NCI-H2227 (cell line): ENCODE measurements at regions not wholly inside any gene's neighbourhood (a gene's known extent, or its start where the extent isn't known, plus 50 kb on each side); places are given as distances from the start of the nearest gene placed in this dataset.

Experiments
- DNase-seq: peaks from one replicate; lab custom pipeline; 2025; ENCODE audit not compliant: unreplicated experiment; lab: John Stamatoyannopoulos, UW

DNA sequence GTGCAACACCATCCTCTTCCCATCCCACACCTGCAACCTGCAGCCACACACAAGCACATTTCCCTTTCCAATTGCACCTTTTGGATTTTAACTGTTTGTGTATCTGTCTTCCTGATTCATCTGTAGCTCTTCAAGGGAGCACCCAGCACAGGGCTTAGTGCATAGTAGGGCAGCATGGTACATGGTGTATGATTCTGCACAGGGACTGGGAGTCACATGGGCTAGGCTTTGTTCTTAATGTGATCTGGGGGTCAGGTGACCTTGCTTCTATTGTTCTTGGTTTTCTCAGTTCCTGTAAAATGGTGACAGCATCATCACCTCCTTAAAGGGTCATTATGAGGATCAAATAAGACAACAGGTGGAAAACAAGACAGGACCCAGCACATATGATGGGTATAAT lies 419.3 kb downstream of the MATN1 start:
- no peak for DNase-seq

GRCh38 chr1:30303387-30303786 lies 420.0 kb downstream of the MATN1 start:
- DNase-seq: no peak

GRCh38 chr1:30302858-30303257 lies 420.5 kb downstream of the MATN1 start:
- peak; percentile 71 for DNase-seq

DNA sequence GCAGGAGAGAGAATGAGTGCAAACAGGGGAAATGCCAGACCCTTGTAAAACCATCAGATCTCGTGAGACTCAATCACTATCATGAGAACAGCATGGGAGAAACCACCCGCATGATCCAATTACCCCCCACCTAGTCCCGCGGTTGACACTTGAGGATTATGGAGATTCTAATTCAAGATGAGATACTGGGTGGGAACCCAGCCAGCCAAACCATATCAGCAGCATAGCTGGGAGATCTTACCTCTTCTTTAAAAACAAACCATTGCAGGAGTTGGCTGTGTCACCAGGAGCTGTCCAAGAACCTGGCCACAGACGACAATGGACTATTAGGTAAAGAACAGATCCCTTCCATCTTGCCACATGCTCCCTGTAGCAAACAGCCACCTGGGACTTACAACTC lies 422.7 kb downstream of the MATN1 start:
- DNase-seq: no peak

DNA sequence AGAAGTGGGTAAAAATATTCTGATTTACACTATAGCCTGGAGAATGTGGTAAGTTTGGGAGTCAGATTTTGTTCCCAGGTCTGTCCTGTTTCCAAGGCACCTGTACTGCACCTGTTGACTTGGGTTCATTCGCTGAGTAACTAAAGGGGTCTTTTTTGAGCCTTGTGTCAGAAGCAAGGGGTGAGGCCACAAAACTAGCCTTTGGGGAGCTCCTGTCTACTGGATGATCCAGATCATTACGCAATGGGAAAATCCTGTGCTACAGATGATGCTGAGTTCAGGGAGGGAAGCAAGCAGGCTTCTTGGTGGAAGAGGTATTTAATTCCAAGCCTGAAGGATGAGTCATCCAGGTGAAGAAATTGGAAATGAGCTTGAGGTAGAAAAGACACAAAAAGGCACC lies 424.0 kb downstream of the MATN1 start:
- no peak for DNase-seq

- DNase-seq: no peak
Measured at GRCh38 chr1:30295674-30296073, 427.7 kb downstream of the MATN1 start.

- DNase-seq: no peak
Measured at GRCh38 chr1:30295266-30295665, 428.1 kb downstream of the MATN1 start.

DNA sequence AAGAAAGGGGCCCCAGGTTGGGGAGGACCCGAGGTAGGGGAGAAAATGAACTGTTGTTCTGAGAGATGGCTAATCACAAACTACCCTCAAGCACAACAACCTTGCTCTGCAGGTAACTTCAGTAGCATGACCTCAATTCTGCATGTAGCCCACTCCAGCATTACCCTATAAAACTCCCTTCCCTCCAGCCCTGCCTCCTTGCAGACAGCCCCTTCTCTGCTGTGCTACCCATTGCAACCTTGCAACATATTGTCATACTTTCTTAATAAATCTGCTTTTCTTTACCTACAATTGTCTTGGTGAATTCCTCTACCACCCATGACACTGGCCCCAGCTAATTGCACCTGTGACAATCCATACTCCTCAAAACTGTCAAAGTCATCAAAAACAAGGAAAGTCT lies 428.9 kb downstream of the MATN1 start:
- no peak for DNase-seq

- DNase-seq: no peak
Measured at GRCh38 chr1:30292451-30292850, 430.9 kb downstream of the MATN1 start.

DNA sequence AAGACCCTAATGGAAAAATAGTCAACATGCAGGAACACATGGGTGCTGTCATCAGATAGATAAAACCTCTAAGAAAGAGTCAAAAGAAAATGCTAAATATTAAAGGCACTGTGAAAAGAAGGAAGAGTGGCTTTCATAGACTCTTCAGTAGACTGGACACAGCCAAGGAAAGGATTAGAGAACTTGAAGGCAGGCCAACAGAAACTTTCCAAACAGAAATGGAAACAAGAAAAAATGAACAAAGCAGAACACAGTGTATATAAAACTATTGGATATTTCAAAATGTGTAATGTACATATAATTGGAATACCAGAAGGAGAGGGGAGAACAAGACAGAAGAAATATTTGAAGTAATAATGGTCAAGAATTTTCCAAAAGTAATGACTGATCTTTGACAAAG lies 431.9 kb downstream of the MATN1 start:
- DNase-seq: no peak

GRCh38 chr1:30290581-30290980 lies 432.8 kb downstream of the MATN1 start:
- DNase-seq: no peak

DNA sequence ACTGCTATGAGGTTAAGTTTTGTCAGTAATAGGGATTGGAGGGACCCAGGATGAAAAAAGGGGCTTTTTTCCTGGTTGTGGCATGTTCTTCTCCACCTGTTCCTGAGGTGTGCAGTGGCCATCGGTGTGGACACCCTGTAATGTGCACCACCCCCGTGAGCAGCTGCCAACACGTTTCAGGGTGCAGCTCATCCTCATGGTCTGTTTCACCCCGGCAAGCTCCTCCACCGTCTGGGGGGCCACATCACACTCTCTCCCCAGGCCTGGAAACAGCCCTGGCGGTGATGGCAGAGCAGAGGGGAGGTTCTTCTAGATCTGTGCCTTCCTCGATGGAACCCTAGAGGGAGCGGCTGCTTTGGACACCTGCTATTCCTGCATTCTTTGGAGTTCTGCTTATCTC lies 435.4 kb downstream of the MATN1 start:
- no peak for DNase-seq

- DNase-seq: no peak
Measured at GRCh38 chr1:30286988-30287839, 436.2 kb downstream of the MATN1 start.

GRCh38 chr1:30286241-30286987 lies 437.0 kb downstream of the MATN1 start:
- DNase-seq: no peak

- no peak for DNase-seq
Measured at GRCh38 chr1:30285501-30285932, 437.9 kb downstream of the MATN1 start.

DNA sequence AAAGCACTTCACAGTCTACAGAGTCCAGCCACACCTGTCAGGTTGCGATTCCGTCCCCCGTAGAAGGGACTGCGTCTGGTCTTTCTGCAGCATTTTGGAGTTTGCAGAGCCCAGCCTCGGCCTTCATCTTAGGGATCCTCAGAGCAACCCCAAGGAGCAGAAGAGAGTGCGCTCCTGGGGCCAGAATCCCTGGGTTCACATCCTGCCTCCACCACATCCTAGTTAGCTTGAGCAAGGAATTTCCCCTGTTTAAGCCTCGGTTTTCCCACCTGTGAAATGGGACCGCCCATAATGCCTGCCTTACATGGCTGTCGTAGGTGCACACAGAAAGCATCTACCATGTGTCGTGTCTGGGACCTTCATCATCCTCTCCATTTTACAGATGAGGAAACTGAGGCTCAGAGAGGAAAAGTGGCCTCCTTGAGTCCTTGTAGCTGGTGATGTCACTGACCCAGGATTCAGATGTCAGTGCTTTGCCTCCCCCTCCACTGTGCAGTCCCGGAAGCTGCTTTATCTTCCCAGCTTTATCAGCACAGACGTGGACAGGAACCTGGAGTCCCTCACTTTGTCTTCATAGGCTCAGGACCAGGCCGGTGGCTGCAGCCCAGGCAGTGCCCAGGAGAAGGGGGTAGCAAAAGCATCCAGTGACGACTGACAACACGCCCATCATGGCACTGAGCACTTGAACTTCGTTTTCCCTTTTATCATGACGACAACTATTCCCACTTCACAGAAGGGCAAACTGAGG lies 438.5 kb downstream of the MATN1 start:
- DNase-seq: no peak

DNA sequence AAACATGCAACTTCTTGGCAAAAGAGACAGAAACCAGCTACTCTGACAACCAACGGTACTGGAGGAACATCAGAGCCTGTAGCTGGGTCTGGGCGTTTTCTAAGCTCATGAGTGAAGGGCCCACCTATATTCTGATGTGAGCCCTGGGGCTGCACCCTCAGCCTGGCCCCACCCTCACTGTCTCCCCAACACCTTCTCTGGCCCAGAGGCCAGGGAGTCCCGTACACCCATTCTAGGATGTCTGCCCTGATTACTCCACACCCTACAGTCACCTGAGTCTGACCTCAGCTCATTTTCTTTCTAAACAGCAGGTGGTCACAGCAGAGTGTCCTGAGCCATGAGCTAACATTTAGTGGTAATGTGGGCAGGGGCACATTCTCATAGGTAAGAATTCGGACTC lies 439.2 kb downstream of the MATN1 start:
- DNase-seq: no peak

DNA sequence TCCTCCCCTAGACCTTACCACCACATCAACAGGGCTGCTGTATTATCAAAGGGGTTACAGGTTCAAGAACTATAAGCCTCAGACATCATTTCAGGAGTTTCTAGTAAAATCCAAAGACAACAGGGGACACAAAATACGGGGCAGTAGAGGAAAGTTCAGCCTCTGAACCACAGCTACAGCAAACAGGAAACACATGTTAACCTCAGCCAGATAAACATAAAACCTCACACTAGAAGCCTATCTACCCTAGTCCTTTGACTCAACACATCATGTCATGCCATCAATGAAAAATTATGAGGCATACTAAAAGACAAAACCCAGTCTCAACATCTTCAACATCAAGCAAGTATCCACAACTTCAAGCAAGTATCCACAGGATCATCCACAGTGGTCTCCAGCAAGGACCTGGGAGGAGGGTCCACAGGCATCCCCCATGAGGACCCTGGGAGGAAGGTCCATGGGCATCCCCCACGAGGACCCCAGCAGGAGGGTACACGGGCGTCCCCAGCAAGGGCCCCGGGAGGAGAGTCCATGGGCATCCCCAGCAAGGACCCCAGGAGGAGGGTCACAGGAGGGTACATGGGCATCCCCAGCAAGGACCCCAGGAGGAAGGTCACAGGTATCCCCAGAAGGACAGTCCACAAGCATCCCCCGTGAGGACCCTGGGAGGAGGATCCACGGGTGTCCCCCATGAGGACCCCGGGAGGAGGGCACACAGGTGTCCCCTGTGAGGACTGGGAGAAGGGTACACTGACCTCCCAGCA lies 440.0 kb downstream of the MATN1 start:
- DNase-seq: no peak

DNA sequence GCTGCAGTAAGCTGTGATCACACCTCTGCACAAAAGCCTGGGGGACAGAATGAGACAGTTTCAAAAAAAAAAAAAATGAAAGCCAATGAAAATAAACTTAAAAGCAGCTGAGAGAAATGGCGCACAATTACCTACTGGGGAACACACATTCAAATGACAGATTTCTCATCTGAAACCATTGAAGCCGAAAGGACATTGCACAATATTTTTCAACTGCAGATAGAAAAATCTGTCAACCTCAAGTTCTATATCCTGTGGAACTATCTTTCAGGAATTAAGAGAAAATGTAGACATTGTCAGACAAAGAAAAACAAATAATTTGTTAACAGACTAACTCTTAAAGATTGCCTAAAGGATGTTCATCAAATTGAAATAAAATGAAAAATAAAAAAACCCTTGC lies 442.8 kb downstream of the MATN1 start:
- no peak for DNase-seq

DNA sequence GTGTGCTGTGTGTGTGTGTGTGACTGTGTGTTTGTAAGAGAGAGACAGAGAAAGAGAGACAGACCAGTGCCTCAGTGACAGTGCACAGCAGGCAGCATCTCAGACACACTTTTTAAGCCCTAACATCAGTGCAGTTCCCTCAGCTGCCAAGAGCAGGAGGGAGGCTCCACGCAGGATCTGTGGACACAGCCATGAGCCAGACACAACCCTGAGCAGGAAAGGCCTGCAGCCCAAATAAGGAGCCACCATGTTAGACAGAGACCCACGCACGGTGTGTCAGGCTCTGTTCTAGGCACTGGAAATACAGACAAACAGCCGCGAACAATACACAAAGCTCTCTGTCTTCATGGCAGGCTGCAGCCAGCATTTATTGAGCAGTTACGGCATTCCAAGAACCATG lies 445.5 kb downstream of the MATN1 start:
- DNase-seq: no peak

- no peak for DNase-seq
Measured at GRCh38 chr1:30277415-30277814, 446.0 kb downstream of the MATN1 start.
